PFSK-1 (cell line): ENCODE measurements at regions not wholly inside any gene's neighbourhood (a gene's known extent, or its start where the extent isn't known, plus 50 kb on each side); places are given as distances from the start of the nearest gene placed in this dataset.

Experiments used
- FOXP2 ChIP-seq: optimal IDR thresholded peaks from 2 replicates; pipeline ENCODE3; 2011; ENCODE audit warnings: borderline replicate concordance, control low read depth, inconsistent platforms; ENCODE audit not compliant: insufficient read depth; ENCODE audit errors: extremely low read length, extremely low read depth
- POLR2AphosphoS5 ChIP-seq: IDR thresholded peaks from 2 replicates; pipeline ENCODE4 v1.6.1; 2012; ENCODE audit warnings: low read depth, mild to moderate bottlenecking, control low read depth, low read length, moderate library complexity
- SIN3A ChIP-seq: IDR thresholded peaks from 2 replicates; pipeline ENCODE4 v1.6.1; 2012; ENCODE audit warnings: mild to moderate bottlenecking, low read length, moderate library complexity, borderline replicate concordance; ENCODE audit not compliant: insufficient read depth
- TAF1 ChIP-seq: IDR thresholded peaks from 2 replicates; pipeline ENCODE4 v1.6.1; 2012; ENCODE audit warnings: low read length, control low read depth, borderline replicate concordance; ENCODE audit not compliant: insufficient read depth
- TF ChIP-seq, protein P1 (sequence below), 2 experiments: IDR thresholded peaks; 2 replicates each; pipeline versions ENCODE4 v1.6.1 to v1.8.0; 2011 to 2012; ENCODE audit warnings: low read depth in 2 of 2, low read length in 2 of 2, control low read depth in 1 of 2, inconsistent platforms in 1 of 2, mild to moderate bottlenecking in 1 of 2, moderate library complexity in 1 of 2; ENCODE audit not compliant: insufficient read depth in 1 of 2

DNA sequence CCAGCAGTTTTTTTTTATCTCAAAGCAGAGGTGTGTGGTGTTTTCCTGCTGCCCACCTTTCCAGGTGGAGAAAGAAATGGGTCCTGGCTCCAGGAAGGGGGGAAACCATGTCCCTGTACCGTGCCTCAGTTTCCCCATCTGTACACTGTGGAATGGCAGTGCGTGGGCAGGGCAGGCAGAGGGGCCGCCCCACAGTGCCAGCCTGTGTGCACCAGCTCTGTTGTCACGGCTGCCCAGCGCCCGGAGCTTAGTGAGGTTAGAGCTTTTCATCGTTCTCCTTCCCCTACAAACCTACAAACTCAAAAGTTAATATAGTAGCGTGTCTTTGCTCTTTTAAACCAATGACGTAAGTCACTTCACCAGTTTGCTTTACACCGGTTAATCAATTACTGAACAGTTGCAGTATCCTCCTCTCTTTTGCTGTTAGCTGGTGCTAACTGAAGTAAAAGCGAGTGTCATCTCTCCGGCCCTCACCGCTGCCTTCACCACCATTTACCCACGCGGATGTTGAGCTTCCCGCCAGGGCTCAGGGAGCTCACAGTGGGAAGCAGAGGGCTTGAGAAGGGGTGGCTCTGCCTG, 114.8 kb upstream of the ADRA2C start:
- TF ChIP-seq, protein P1, sequence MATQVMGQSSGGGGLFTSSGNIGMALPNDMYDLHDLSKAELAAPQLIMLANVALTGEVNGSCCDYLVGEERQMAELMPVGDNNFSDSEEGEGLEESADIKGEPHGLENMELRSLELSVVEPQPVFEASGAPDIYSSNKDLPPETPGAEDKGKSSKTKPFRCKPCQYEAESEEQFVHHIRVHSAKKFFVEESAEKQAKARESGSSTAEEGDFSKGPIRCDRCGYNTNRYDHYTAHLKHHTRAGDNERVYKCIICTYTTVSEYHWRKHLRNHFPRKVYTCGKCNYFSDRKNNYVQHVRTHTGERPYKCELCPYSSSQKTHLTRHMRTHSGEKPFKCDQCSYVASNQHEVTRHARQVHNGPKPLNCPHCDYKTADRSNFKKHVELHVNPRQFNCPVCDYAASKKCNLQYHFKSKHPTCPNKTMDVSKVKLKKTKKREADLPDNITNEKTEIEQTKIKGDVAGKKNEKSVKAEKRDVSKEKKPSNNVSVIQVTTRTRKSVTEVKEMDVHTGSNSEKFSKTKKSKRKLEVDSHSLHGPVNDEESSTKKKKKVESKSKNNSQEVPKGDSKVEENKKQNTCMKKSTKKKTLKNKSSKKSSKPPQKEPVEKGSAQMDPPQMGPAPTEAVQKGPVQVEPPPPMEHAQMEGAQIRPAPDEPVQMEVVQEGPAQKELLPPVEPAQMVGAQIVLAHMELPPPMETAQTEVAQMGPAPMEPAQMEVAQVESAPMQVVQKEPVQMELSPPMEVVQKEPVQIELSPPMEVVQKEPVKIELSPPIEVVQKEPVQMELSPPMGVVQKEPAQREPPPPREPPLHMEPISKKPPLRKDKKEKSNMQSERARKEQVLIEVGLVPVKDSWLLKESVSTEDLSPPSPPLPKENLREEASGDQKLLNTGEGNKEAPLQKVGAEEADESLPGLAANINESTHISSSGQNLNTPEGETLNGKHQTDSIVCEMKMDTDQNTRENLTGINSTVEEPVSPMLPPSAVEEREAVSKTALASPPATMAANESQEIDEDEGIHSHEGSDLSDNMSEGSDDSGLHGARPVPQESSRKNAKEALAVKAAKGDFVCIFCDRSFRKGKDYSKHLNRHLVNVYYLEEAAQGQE (IDR thresholded peaks at IDR 0.05; ENCODE audit: insufficient read depth in 1 of 2, low read depth in 2 of 2, low read length in 2 of 2), result no peak
- TF ChIP-seq TAF1 (no peak), POLR2AphosphoS5 (no peak), SIN3A (no peak), FOXP2 (no peak)
